Loucy (cell line): ENCODE measurements at regions not wholly inside any gene's neighbourhood (a gene's known extent, or its start where the extent isn't known, plus 50 kb on each side); places are given as distances from the start of the nearest gene placed in this dataset.

ENCODE experiments used
- H2AFZ ChIP-seq: fragments of 200-600 bp; sonication (generic); 2 replicates; pipeline ENCODE4 v1.6.0; 2016; ENCODE audit warnings: antibody characterized with exemption, mild to moderate bottlenecking, low read length, moderate library complexity
- H3F3A ChIP-seq: fragments of 200-600 bp; 2 replicates; pipeline ENCODE4 v1.6.0; 2016; ENCODE audit warnings: antibody characterized with exemption, low read depth, mild to moderate bottlenecking
- H3K27me3 ChIP-seq: fragments of 200-600 bp; sonication (generic); 2 replicates; pipeline ENCODE4 v1.6.1; 2014; ENCODE audit warnings: low read length, mild to moderate bottlenecking; ENCODE audit not compliant: insufficient read depth, poor library complexity, severe bottlenecking
- H3K36me3 ChIP-seq: fragments of 200-600 bp; sonication (generic); 2 replicates; pipeline ENCODE4 v1.6.1; 2016; ENCODE audit warnings: low read length; ENCODE audit not compliant: insufficient read depth
- H3K4me1 ChIP-seq: fragments of 200-600 bp; sonication (generic); 2 replicates; pipeline ENCODE4 v1.5.1; 2014; ENCODE audit warnings: low read length, mild to moderate bottlenecking; ENCODE audit not compliant: insufficient read depth, poor library complexity, severe bottlenecking
- H3K4me2 ChIP-seq: fragments of 200-600 bp; sonication (generic); 2 replicates; pipeline ENCODE4 v1.6.0; 2014; ENCODE audit warnings: antibody characterized with exemption, low read length, low read depth, mild to moderate bottlenecking; ENCODE audit not compliant: poor library complexity, severe bottlenecking
- H3K4me3 ChIP-seq: fragments of 200-600 bp; sonication (generic); 2 replicates; pipeline ENCODE4 v1.5.1; 2014; ENCODE audit warnings: low read length, mild to moderate bottlenecking, mixed read lengths; ENCODE audit not compliant: poor library complexity, severe bottlenecking
- H3K79me2 ChIP-seq: fragments of 200-600 bp; sonication (generic); 2 replicates; pipeline ENCODE4 v1.6.1; 2014; ENCODE audit warnings: low read length; ENCODE audit not compliant: insufficient read depth
- H3K9ac ChIP-seq: fragments of 200-600 bp; sonication (generic); 2 replicates; pipeline ENCODE4 v1.6.0; 2014; ENCODE audit warnings: mild to moderate bottlenecking, low read depth, low read length, moderate library complexity; ENCODE audit not compliant: poor library complexity, severe bottlenecking
- H3K9me2 ChIP-seq: fragments of 200-600 bp; sonication (generic); replicated peaks from 2 replicates; pipeline ENCODE4 v1.6.1; 2016; ENCODE audit warnings: low read depth, low read length, mixed read lengths
- H3K9me3 ChIP-seq: fragments of 200-600 bp; sonication (generic); 2 replicates; pipeline ENCODE4 v1.6.1; 2014; ENCODE audit warnings: mild to moderate bottlenecking, antibody characterized with exemption, low read length, low read depth; ENCODE audit not compliant: insufficient read depth
- H4K20me1 ChIP-seq: fragments of 200-600 bp; sonication (generic); 2 replicates; pipeline ENCODE4 v1.6.0; 2014; ENCODE audit warnings: antibody characterized with exemption, low read length, mild to moderate bottlenecking; ENCODE audit not compliant: insufficient read depth, poor library complexity, severe bottlenecking
- EZH2phosphoT487 ChIP-seq: fragments of 200-600 bp; IDR thresholded peaks from 2 replicates; pipeline ENCODE4 v1.6.1; 2018; ENCODE audit warnings: antibody characterized with exemption, mild to moderate bottlenecking, moderate library complexity, borderline replicate concordance
- TF ChIP-seq, protein P1 (sequence below): fragments of 200-600 bp; sonication (generic); conservative IDR thresholded peaks from 2 replicates; pipeline ENCODE4 v1.5.1; 2014; ENCODE audit warnings: mild to moderate bottlenecking, antibody characterized with exemption, low read length

GRCh38 chr13:76160961-76161925 lies 525.1 kb downstream of the LMO7 start:
- Histone ChIP-seq H3K9me2 (no peaks in the 10 kb centered on the region), H3K4me2 (no peak overlapping the region), H3K4me3 (no peak overlapping the region), H3K79me2 (no peaks in the 10 kb centered on the region), H3K4me1 (no peaks in the 10 kb centered on the region), H3K36me3 (no peaks in the 10 kb centered on the region), H3F3A (no peaks in the 10 kb centered on the region), H3K27me3 (no peaks in the 10 kb centered on the region), H3K9me3 (no peaks in the 10 kb centered on the region), H3K9ac (no peak overlapping the region), H2AFZ (no peak overlapping the region), H4K20me1 (no peaks in the 10 kb centered on the region)
- no peak for TF ChIP-seq EZH2phosphoT487
- TF ChIP-seq, protein P1, sequence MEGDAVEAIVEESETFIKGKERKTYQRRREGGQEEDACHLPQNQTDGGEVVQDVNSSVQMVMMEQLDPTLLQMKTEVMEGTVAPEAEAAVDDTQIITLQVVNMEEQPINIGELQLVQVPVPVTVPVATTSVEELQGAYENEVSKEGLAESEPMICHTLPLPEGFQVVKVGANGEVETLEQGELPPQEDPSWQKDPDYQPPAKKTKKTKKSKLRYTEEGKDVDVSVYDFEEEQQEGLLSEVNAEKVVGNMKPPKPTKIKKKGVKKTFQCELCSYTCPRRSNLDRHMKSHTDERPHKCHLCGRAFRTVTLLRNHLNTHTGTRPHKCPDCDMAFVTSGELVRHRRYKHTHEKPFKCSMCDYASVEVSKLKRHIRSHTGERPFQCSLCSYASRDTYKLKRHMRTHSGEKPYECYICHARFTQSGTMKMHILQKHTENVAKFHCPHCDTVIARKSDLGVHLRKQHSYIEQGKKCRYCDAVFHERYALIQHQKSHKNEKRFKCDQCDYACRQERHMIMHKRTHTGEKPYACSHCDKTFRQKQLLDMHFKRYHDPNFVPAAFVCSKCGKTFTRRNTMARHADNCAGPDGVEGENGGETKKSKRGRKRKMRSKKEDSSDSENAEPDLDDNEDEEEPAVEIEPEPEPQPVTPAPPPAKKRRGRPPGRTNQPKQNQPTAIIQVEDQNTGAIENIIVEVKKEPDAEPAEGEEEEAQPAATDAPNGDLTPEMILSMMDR = no peak

DNA sequence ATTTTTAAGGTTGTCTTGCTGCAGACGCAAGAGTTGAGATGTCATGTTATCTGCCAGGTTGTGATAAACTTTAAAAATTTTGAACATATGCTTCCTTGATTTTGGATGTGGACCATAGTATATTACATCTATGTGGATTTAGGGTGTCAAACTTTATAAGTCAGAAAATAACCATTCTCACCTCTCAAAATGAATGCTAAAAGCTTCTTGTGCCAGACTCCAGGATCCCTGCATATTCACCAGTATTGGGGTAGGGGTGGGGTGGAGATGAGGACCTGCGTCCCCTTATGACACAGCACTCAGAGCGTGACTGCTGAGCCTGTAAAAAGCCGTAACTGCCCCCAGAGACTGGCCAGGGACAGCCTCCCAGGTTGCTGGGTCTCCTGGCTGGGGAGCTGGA lies 524.4 kb downstream of the LMO7 start:
- Histone ChIP-seq H3K36me3 (no peaks in the 10 kb centered on the region), H3K79me2 (no peaks in the 10 kb centered on the region), H3K9me2 (no peaks in the 10 kb centered on the region), H3K4me1 (no peaks in the 10 kb centered on the region), H3K4me2 (no peak overlapping the region), H3F3A (no peaks in the 10 kb centered on the region), H3K9me3 (no peaks in the 10 kb centered on the region), H4K20me1 (no peaks in the 10 kb centered on the region), H2AFZ (no peak overlapping the region), H3K9ac (no peak overlapping the region), H3K4me3 (no peak overlapping the region), H3K27me3 (no peaks in the 10 kb centered on the region)
- no peak for TF ChIP-seq EZH2phosphoT487
- TF ChIP-seq, protein P1 = no peak

DNA sequence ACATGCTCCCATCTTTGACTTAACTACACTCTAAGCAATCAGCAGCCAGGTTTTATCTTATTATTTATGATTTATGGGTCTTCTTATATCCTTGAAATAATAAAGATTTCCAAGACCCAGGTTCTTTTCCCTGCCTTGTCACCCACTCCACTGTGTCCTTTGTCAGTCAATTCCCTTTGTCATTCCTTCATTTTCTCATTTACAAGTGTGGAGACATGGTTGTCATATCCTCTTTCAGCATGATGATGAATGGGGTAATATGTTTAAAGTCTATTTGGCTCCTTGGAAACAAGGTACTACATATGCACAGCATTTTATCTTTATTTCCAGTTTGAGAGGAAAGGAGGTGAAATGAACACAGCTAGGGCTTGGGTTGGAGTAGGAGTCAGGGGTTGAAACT lies 521.8 kb downstream of the LMO7 start:
- no peak overlapping the region for H3K4me2 ChIP-seq
- no peak overlapping the region for H3K9ac ChIP-seq
- no peaks in the 10 kb centered on the region for H3K27me3 ChIP-seq
- no peaks in the 10 kb centered on the region for H3K4me1 ChIP-seq
- H3K9me2 ChIP-seq = no peaks in the 10 kb centered on the region
- no peaks in the 10 kb centered on the region for H3F3A ChIP-seq
- TF ChIP-seq, protein P1 = no peak
- no peak for TF ChIP-seq EZH2phosphoT487
- no peak overlapping the region for H2AFZ ChIP-seq
- no peaks in the 10 kb centered on the region for H3K36me3 ChIP-seq
- H3K4me3 ChIP-seq = no peak overlapping the region
- no peaks in the 10 kb centered on the region for H3K79me2 ChIP-seq
- no peaks in the 10 kb centered on the region for H3K9me3 ChIP-seq
- no peaks in the 10 kb centered on the region for H4K20me1 ChIP-seq
